ENCODE measurements at regions not wholly inside any gene's neighbourhood (a gene's known extent, or its start where the extent isn't known, plus 50 kb on each side); places are given as distances from the start of the nearest gene placed in this dataset.

GRCh38 chrX:39301036-39301435, 499.8 kb downstream of the MID1IP1 start:
- no peaks in the 10 kb centered on the region for H3K9me3 Mint-ChIP-seq
- Histone ChIP-seq H3K9me3 (ENCODE audit: control insufficient read depth, insufficient read depth, low read length) (peaks cover 8% of the 10 kb centered on the region), H3K27me3 (ENCODE audit: control insufficient read depth, insufficient read depth, low read length) (no peaks in the 10 kb centered on the region), H3K36me3 (ENCODE audit: control insufficient read depth, insufficient read depth, low read length) (no peaks in the 10 kb centered on the region), H3K4me1 (ENCODE audit: control insufficient read depth, insufficient read depth, low read length) (no peaks in the 10 kb centered on the region), H3K4me3 (ENCODE audit: low read length) (no peak overlapping the region), H3K27ac (ENCODE audit: low read length) (no peak overlapping the region)
- intact Hi-C loops (cut with micrococcal nuclease), result no loop called here
- peaks cover 5 to 7% of the 10 kb centered on the region in 2 donors for H3K27me3 Mint-ChIP-seq (ENCODE audit: low read depth in 2 of 2)
- H3K4me3 Mint-ChIP-seq, result no peak overlapping the region
- DNase-seq (no peak), ATAC-seq (no peak)
- no peak overlapping the region for H3K27ac Mint-ChIP-seq
- TF ChIP-seq, protein P1, sequence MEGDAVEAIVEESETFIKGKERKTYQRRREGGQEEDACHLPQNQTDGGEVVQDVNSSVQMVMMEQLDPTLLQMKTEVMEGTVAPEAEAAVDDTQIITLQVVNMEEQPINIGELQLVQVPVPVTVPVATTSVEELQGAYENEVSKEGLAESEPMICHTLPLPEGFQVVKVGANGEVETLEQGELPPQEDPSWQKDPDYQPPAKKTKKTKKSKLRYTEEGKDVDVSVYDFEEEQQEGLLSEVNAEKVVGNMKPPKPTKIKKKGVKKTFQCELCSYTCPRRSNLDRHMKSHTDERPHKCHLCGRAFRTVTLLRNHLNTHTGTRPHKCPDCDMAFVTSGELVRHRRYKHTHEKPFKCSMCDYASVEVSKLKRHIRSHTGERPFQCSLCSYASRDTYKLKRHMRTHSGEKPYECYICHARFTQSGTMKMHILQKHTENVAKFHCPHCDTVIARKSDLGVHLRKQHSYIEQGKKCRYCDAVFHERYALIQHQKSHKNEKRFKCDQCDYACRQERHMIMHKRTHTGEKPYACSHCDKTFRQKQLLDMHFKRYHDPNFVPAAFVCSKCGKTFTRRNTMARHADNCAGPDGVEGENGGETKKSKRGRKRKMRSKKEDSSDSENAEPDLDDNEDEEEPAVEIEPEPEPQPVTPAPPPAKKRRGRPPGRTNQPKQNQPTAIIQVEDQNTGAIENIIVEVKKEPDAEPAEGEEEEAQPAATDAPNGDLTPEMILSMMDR (IDR thresholded peaks at IDR 0.05), result no peak
- 71% methylated on average over 1 of the region's 1 CpG for WGBS (ENCODE audit: insufficient coverage)
- no peaks in the 10 kb centered on the region for H3K36me3 Mint-ChIP-seq
- no peaks in the 10 kb centered on the region for H3K4me1 Mint-ChIP-seq

DNA sequence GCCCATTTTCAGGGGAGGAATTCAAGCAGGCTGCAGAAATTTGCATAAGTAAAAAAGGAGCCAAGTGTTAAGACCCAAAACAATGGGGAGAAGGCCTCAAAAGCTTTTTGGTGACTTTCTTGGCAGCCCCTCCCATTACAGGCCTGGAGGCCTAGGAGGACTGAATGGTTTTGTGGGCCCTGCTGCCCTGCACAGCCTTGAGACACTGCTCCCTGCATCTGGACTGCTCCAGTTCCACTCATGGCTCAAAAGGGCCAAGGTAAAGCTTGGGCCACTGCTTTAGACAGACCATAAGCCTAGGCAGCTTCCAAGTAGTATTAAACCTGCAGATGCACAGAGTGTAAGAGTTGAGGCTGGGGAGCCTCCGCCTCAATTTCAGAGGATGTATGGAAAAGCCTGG, 501.6 kb downstream of the MID1IP1 start:
- Histone ChIP-seq H3K4me1 (ENCODE audit: control insufficient read depth, insufficient read depth, low read length) (no peaks in the 10 kb centered on the region), H3K27ac (ENCODE audit: low read length) (no peak overlapping the region), H3K4me3 (ENCODE audit: low read length) (no peak overlapping the region), H3K27me3 (ENCODE audit: control insufficient read depth, insufficient read depth, low read length) (no peaks in the 10 kb centered on the region), H3K36me3 (ENCODE audit: control insufficient read depth, insufficient read depth, low read length) (no peaks in the 10 kb centered on the region), H3K9me3 (ENCODE audit: control insufficient read depth, insufficient read depth, low read length) (peaks cover 8% of the 10 kb centered on the region)
- ATAC-seq (no peak), DNase-seq (no peak)
- no CpG with 5 or more reads among the region's 1 CpG for WGBS (ENCODE audit: insufficient coverage)
- intact Hi-C loops (cut with micrococcal nuclease), result no loop called here
- H3K4me3 Mint-ChIP-seq, result no peak overlapping the region
- no peak overlapping the region for H3K27ac Mint-ChIP-seq
- TF ChIP-seq, protein P1 (IDR thresholded peaks at IDR 0.05), result no peak
- no peaks in the 10 kb centered on the region for H3K36me3 Mint-ChIP-seq
- no peaks in the 10 kb centered on the region for H3K9me3 Mint-ChIP-seq
- peaks cover 5 to 9% of the 10 kb centered on the region in 2 donors for H3K27me3 Mint-ChIP-seq (ENCODE audit: low read depth in 2 of 2)
- H3K4me1 Mint-ChIP-seq, result no peaks in the 10 kb centered on the region

- ATAC-seq, result no peak
- Histone ChIP-seq H3K4me3 (ENCODE audit: low read length) (no peak overlapping the region), H3K36me3 (ENCODE audit: control insufficient read depth, insufficient read depth, low read length) (no peaks in the 10 kb centered on the region), H3K27ac (ENCODE audit: low read length) (no peak overlapping the region), H3K4me1 (ENCODE audit: control insufficient read depth, insufficient read depth, low read length) (no peaks in the 10 kb centered on the region), H3K27me3 (ENCODE audit: control insufficient read depth, insufficient read depth, low read length) (no peaks in the 10 kb centered on the region), H3K9me3 (ENCODE audit: control insufficient read depth, insufficient read depth, low read length) (peaks cover 8% of the 10 kb centered on the region)
- Mint-ChIP-seq H3K36me3 (no peaks in the 10 kb centered on the region), H3K4me3 (no peak overlapping the region), H3K27ac (no peak overlapping the region), H3K27me3 (ENCODE audit: low read depth in 2 of 2) (peaks cover 0 to 15% of the 10 kb centered on the region in 2 donors), H3K4me1 (peaks cover 0 to under 1% of the 10 kb centered on the region in 2 donors), H3K9me3 (no peaks in the 10 kb centered on the region)
- intact Hi-C loops (cut with micrococcal nuclease), result no loop called here
- no peak for DNase-seq
- no CpG with 5 or more reads among the region's 1 CpG for WGBS (ENCODE audit: insufficient coverage)
- TF ChIP-seq, protein P1 (IDR thresholded peaks at IDR 0.05), result no peak
Measured at GRCh38 chrX:39304746-39305145, 503.5 kb downstream of the MID1IP1 start.

- H3K4me3 ChIP-seq (ENCODE audit: low read length), result no peak overlapping the region
- H3K4me1 ChIP-seq (ENCODE audit: control insufficient read depth, insufficient read depth, low read length), result no peaks in the 10 kb centered on the region
- peaks cover 8% of the 10 kb centered on the region for H3K9me3 ChIP-seq (ENCODE audit: control insufficient read depth, insufficient read depth, low read length)
- intact Hi-C loops (cut with micrococcal nuclease), result no loop called here
- Mint-ChIP-seq H3K4me1 (peaks cover 0 to 8% of the 10 kb centered on the region in 2 donors), H3K27me3 (ENCODE audit: low read depth in 2 of 2) (peaks cover 9 to 29% of the 10 kb centered on the region in 2 donors), H3K9me3 (no peaks in the 10 kb centered on the region), H3K36me3 (no peaks in the 10 kb centered on the region), H3K4me3 (no peak overlapping the region), H3K27ac (no peak overlapping the region)
- H3K27ac ChIP-seq (ENCODE audit: low read length), result no peak overlapping the region
- TF ChIP-seq, protein P1 (IDR thresholded peaks at IDR 0.05), result no peak
- no peak for ATAC-seq
- H3K27me3 ChIP-seq (ENCODE audit: control insufficient read depth, insufficient read depth, low read length), result no peaks in the 10 kb centered on the region
- DNase-seq, result no peak
- H3K36me3 ChIP-seq (ENCODE audit: control insufficient read depth, insufficient read depth, low read length), result no peaks in the 10 kb centered on the region
- 86% methylated on average over 2 of the region's 2 CpGs for WGBS (ENCODE audit: insufficient coverage)
Measured at GRCh38 chrX:39307488-39307887, 506.2 kb downstream of the MID1IP1 start.

Measured in natural killer cell (primary cell).